ENCODE measurements at regions not wholly inside any gene's neighbourhood (a gene's known extent, or its start where the extent isn't known, plus 50 kb on each side); places are given as distances from the start of the nearest gene placed in this dataset.

- Histone ChIP-seq H3K36me3 (ENCODE audit: control insufficient read depth in 2 of 2, extremely low read depth in 1 of 2, insufficient read depth in 2 of 2, low read length in 2 of 2) (no peaks in the 10 kb centered on the region), H2AFZ (ENCODE audit: control insufficient read depth, low read length) (no peak overlapping the region), H3K4me1 (ENCODE audit: control insufficient read depth, extremely low read depth, insufficient read depth, low read length) (peaks cover 23% of the 10 kb centered on the region), H3K9me1 (ENCODE audit: control insufficient read depth, extremely low read depth, insufficient read depth, low read length) (no peaks in the 10 kb centered on the region), H3K79me2 (ENCODE audit: control insufficient read depth, insufficient read depth, low read length) (no peaks in the 10 kb centered on the region), H3K4me2 (ENCODE audit: control insufficient read depth, extremely low read depth, insufficient read depth, low read depth, low read length) (no peak overlapping the region), H3K27me3 (ENCODE audit: control insufficient read depth, extremely low read depth, insufficient read depth, low read length) (no peaks in the 10 kb centered on the region), H3K9ac (ENCODE audit: control insufficient read depth, extremely low read depth, insufficient read depth, low read length) (no peak overlapping the region), H3K9me3 (ENCODE audit: control insufficient read depth, low read depth, low read length) (no peaks in the 10 kb centered on the region), H4K20me1 (ENCODE audit: control insufficient read depth, extremely low read depth, insufficient read depth, low read length) (no peaks in the 10 kb centered on the region), H3K4me3 (ENCODE audit: control insufficient read depth in 2 of 3, extremely low read depth in 1 of 3, insufficient read depth in 2 of 3, low read depth in 1 of 3, low read length in 3 of 3) (no peak overlapping the region), H3K27ac (ENCODE audit: control insufficient read depth, insufficient read depth, low read length) (no peak overlapping the region)
- no peak for FAIRE-seq
- no peak for DNase-seq (ENCODE audit: low read depth, low spot score)
- dilution Hi-C loops (cut with MboI; ENCODE audit: extremely low pct_ligation_motif_present, low sequenced_read_pairs), result no loop called here
- no peak for TF ChIP-seq CTCF (optimal IDR thresholded peaks at IDR 0.05 in 1 of 3, IDR thresholded peaks at IDR 0.05 in 1 of 3, conservative IDR thresholded peaks at IDR 0.05 in 1 of 3; ENCODE audit: extremely low read depth in 1 of 3, insufficient read depth in 2 of 3, low read length in 3 of 3)
- no peak for TF ChIP-seq EZH2 (IDR thresholded peaks at IDR 0.05; ENCODE audit: low read length)
Measured at GRCh38 chr13:40175639-40176038, 490.8 kb downstream of the FOXO1 start.

- DNase-seq (ENCODE audit: low read depth, low spot score) (no peak), FAIRE-seq (no peak)
- dilution Hi-C loops (cut with MboI; ENCODE audit: extremely low pct_ligation_motif_present, low sequenced_read_pairs), result no loop called here
- no peaks in the 10 kb centered on the region for H3K36me3 ChIP-seq (ENCODE audit: control insufficient read depth in 2 of 2, extremely low read depth in 1 of 2, insufficient read depth in 2 of 2, low read length in 2 of 2)
- TF ChIP-seq EZH2 (IDR thresholded peaks at IDR 0.05; ENCODE audit: low read length) (no peak), CTCF (optimal IDR thresholded peaks at IDR 0.05 in 1 of 3, IDR thresholded peaks at IDR 0.05 in 1 of 3, conservative IDR thresholded peaks at IDR 0.05 in 1 of 3; ENCODE audit: extremely low read depth in 1 of 3, insufficient read depth in 2 of 3, low read length in 3 of 3) (no peak)
- H2AFZ ChIP-seq (ENCODE audit: control insufficient read depth, low read length), result no peak overlapping the region
- no peaks in the 10 kb centered on the region for H3K27me3 ChIP-seq (ENCODE audit: control insufficient read depth, extremely low read depth, insufficient read depth, low read length)
- no peaks in the 10 kb centered on the region for H3K9me3 ChIP-seq (ENCODE audit: control insufficient read depth, low read depth, low read length)
- H3K9ac ChIP-seq (ENCODE audit: control insufficient read depth, extremely low read depth, insufficient read depth, low read length), result no peak overlapping the region
- H3K4me3 ChIP-seq (ENCODE audit: control insufficient read depth in 2 of 3, extremely low read depth in 1 of 3, insufficient read depth in 2 of 3, low read depth in 1 of 3, low read length in 3 of 3), result no peak overlapping the region
- H3K4me1 ChIP-seq (ENCODE audit: control insufficient read depth, extremely low read depth, insufficient read depth, low read length), result peaks cover 17% of the 10 kb centered on the region
- H4K20me1 ChIP-seq (ENCODE audit: control insufficient read depth, extremely low read depth, insufficient read depth, low read length), result no peaks in the 10 kb centered on the region
- H3K4me2 ChIP-seq (ENCODE audit: control insufficient read depth, extremely low read depth, insufficient read depth, low read depth, low read length), result no peak overlapping the region
- no peaks in the 10 kb centered on the region for H3K79me2 ChIP-seq (ENCODE audit: control insufficient read depth, insufficient read depth, low read length)
- H3K27ac ChIP-seq (ENCODE audit: control insufficient read depth, insufficient read depth, low read length), result no peak overlapping the region
- H3K9me1 ChIP-seq (ENCODE audit: control insufficient read depth, extremely low read depth, insufficient read depth, low read length), result no peaks in the 10 kb centered on the region
Measured at GRCh38 chr13:40176242-40176641, 490.2 kb downstream of the FOXO1 start.

All from keratinocyte (primary cell).